ENCODE measurements at regions not wholly inside any gene's neighbourhood (a gene's known extent, or its start where the extent isn't known, plus 50 kb on each side); places are given as distances from the start of the nearest gene placed in this dataset.

- Histone ChIP-seq H3K9ac (ENCODE audit: insufficient read depth, low read length, poor library complexity, severe bottlenecking) (no peak overlapping the region), H3K27me3 (ENCODE audit: control insufficient read depth in 2 of 2, insufficient read depth in 2 of 2, low read length in 2 of 2) (peaks cover 0 to 2% of the 10 kb centered on the region in 2 donors), H3K4me2 (replicated peaks; ENCODE audit: extremely low read depth, low read length, poor library complexity, severe bottlenecking) (no peak overlapping the region), H4K20me1 (ENCODE audit: insufficient read depth, low read length) (no peaks in the 10 kb centered on the region), H2AFZ (ENCODE audit: insufficient read depth, low read depth, low read length, poor library complexity, severe bottlenecking) (no peak overlapping the region), H3K36me3 (replicated peaks in 1 of 2; ENCODE audit: control insufficient read depth in 1 of 2, insufficient read depth in 2 of 2, low read length in 2 of 2) (no peaks in the 10 kb centered on the region), H3K79me2 (ENCODE audit: insufficient read depth, low read length) (no peaks in the 10 kb centered on the region), H3K4me3 (replicated peaks in 1 of 3; ENCODE audit: low read depth in 2 of 3, low read length in 3 of 3) (no peak overlapping the region), H3K9me3 (replicated peaks in 1 of 2; ENCODE audit: control insufficient read depth in 1 of 2, insufficient read depth in 1 of 2, low read length in 2 of 2) (no peaks in the 10 kb centered on the region), H3K27ac (ENCODE audit: low read depth in 1 of 2, low read length in 2 of 2) (no peak overlapping the region), H3K4me1 (ENCODE audit: control insufficient read depth in 1 of 2, insufficient read depth in 2 of 2, low read length in 2 of 2) (no peaks in the 10 kb centered on the region)
- intact Hi-C loops (cut with micrococcal nuclease) = no loop called here
- no peaks in the 10 kb centered on the region for H3K4me1 Mint-ChIP-seq
- H3K27me3 Mint-ChIP-seq (ENCODE audit: low read depth in 3 of 3) = peaks cover 1 to 17% (median 8%) of the 10 kb centered on the region in 3 donors
- H3K27ac Mint-ChIP-seq = no peak overlapping the region
- no peak overlapping the region for H3K4me3 Mint-ChIP-seq
- WGBS (ENCODE audit: insufficient coverage) = no CpG with 5 or more reads among the region's 4 CpGs
- H3K9me3 Mint-ChIP-seq = peaks cover 0 to 6% (median 0%) of the 10 kb centered on the region in 7 donors
- no peaks in the 10 kb centered on the region for H3K36me3 Mint-ChIP-seq
- DNase-seq = no peak
- TF ChIP-seq CTCF (IDR thresholded peaks at IDR 0.05) = no peak
Measured at GRCh38 chr11:33463059-33463458, 205.9 kb downstream of the HIPK3 start.

GRCh38 chr11:33461369-33462125, 204.4 kb downstream of the HIPK3 start:
- no peak overlapping the region for H3K4me3 Mint-ChIP-seq

More at GRCh38 chr11:33461369-33462125, 204.4 kb downstream of the HIPK3 start:
- no peak overlapping the region for H3K4me2 ChIP-seq (replicated peaks; ENCODE audit: extremely low read depth, low read length, poor library complexity, severe bottlenecking)
- Mint-ChIP-seq H3K4me1 (no peaks in the 10 kb centered on the region), H3K36me3 (no peaks in the 10 kb centered on the region), H3K27ac (no peak overlapping the region), H3K9me3 (peaks cover 0 to 6% (median 0%) of the 10 kb centered on the region in 7 donors), H3K27me3 (ENCODE audit: low read depth in 3 of 3) (peaks cover 1 to 17% (median 12%) of the 10 kb centered on the region in 3 donors)
- intact Hi-C loops (cut with micrococcal nuclease) = no loop called here
- 94% methylated on average over 4 of the region's 4 CpGs for WGBS (ENCODE audit: insufficient coverage)
- H3K27me3 ChIP-seq (ENCODE audit: control insufficient read depth in 2 of 2, insufficient read depth in 2 of 2, low read length in 2 of 2) = peaks cover 0 to 2% of the 10 kb centered on the region in 2 donors
- no peak for DNase-seq
- H3K9ac ChIP-seq (ENCODE audit: insufficient read depth, low read length, poor library complexity, severe bottlenecking) = no peak overlapping the region
- H3K4me3 ChIP-seq (replicated peaks in 1 of 3; ENCODE audit: low read depth in 2 of 3, low read length in 3 of 3) = no peak overlapping the region
- no peaks in the 10 kb centered on the region for H3K79me2 ChIP-seq (ENCODE audit: insufficient read depth, low read length)
- H2AFZ ChIP-seq (ENCODE audit: insufficient read depth, low read depth, low read length, poor library complexity, severe bottlenecking) = no peak overlapping the region
- no peak overlapping the region for H3K27ac ChIP-seq (ENCODE audit: low read depth in 1 of 2, low read length in 2 of 2)
- H3K36me3 ChIP-seq (replicated peaks in 1 of 2; ENCODE audit: control insufficient read depth in 1 of 2, insufficient read depth in 2 of 2, low read length in 2 of 2) = no peaks in the 10 kb centered on the region
- no peaks in the 10 kb centered on the region for H3K9me3 ChIP-seq (replicated peaks in 1 of 2; ENCODE audit: control insufficient read depth in 1 of 2, insufficient read depth in 1 of 2, low read length in 2 of 2)
- H4K20me1 ChIP-seq (ENCODE audit: insufficient read depth, low read length) = no peaks in the 10 kb centered on the region
- no peak for TF ChIP-seq CTCF (IDR thresholded peaks at IDR 0.05)
- no peaks in the 10 kb centered on the region for H3K4me1 ChIP-seq (ENCODE audit: control insufficient read depth in 1 of 2, insufficient read depth in 2 of 2, low read length in 2 of 2)
